Cerebellar nuclear complex (tissue), 1 donor: ENCODE measurements at regions not wholly inside any gene's neighbourhood (a gene's known extent, or its start where the extent isn't known, plus 50 kb on each side); places are given as distances from the start of the nearest gene placed in this dataset.

Experiments used
- DNase-seq, 2 experiments: peaks; one replicate each; lab custom pipeline; 2025; lab: John Stamatoyannopoulos, UW

DNA sequence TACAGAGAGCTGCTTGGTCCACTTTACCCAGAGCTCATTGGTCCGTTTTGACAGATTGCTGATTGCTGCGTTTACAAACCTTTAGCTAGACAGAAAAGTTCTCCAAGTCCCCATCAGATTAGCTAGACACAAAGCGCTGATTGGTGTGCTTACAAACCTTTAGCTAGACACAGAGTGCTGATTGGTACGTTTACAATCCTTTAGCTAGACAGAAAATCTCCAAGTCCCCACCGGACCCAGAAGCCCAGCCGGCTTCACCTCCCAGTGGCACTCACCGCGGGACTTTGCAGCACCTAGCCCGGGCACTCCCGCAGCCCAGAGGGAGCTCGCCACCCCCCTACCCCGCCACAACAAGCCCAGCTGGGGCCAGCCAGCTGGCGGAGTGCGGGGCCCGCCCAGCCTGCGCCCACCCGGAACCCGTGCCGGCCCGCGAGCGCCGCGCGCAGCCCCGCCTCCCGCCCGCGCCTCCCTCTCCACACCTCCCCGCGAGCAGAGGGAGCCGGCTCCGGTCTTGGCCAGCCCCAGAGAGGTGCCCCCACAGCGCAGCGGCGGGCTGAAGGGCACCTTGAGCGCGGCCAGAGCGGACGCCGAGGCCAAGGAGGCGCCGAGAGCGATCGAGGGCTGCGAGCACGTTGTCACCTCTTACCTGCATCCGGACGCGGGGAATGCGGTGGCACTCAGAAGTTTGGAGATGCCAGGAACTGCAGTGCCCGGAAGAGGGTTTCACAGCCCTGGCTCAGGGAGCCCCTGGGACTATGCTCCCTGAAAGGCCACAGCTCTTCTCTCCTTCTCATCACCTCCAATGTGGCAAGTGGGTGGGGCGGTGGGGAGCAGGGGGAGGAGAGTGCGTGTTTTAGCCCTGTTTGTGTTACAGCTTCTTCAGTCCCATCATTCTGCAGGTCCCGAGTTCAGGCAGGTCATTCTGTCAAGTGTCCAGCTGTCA lies 1504.5 kb downstream of the CDH11 start:
- DNase-seq, result no peak

DNA sequence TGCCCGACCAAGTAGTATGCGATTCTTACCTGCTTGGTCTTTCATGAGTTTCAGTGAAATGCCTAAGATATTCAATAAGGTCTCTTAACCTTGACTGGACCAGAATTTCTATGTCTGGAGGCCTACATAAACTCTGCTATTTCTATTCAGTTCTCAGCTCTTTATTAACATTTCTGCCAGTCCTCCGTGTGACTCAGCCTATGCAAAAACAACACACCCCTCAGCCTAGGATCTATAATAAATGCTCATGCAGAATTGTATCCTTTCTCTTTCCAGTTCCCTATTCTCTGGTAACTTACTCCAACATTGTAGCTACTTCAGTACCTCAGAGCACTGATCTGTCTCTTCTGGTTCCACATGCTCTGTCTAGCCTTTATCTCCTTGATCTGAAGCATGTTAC lies 1507.4 kb downstream of the CDH11 start:
- no peak for DNase-seq

DNA sequence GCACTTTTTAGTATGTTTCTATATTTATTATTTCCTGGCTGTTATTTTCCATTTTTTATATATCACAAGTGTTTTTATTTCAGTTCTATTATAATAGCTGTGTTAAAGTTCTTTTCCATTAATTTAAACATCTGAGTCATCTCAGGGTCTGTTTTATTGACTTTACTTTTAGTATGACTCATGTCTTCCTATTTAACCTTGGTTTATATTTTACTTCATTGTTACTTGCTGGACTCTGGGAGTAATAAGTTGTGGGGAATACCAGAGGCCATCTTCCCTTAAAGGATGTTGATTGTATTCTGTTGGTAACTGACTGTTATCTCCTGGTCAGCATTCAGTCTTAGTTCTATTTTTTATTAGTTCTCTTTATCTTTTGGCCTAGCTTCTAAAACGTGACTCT lies 1508.2 kb downstream of the CDH11 start:
- no peak for DNase-seq

DNA sequence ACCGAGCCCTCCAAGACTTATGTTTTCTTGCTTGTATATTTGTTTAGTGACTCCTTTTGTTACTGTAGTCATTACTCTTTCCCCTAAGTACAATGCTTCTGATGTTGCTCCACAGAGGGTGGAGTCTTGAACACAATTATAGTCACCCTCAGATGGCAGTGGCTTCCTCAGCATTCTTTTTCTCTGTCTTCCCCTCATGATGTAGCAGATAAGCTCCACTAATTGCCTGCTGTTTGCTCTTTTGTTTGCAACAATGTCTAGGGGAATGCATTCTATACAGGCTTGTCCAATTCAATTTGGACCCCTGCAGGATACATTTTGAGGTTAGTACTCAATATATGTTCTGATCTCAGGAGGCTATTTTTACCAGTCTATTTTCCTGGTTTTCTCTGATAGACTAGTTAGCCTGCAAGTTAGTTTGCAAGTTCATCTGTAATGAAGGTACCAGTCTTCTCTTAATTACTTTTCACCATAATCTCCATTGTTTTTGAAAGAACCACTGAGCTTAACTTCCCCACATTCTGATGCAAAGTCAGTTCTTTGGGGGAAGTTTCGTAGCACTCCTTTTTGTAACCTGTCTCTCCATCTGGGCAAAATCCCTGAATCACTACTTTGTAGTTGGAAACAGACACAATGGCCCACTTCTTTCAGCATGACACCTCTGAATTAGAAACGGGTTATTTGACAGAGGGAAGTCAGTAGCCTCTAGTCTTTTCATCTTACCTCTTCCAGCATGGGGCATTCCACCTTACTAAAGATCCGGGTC lies 1509.2 kb downstream of the CDH11 start:
- no peak for DNase-seq

DNA sequence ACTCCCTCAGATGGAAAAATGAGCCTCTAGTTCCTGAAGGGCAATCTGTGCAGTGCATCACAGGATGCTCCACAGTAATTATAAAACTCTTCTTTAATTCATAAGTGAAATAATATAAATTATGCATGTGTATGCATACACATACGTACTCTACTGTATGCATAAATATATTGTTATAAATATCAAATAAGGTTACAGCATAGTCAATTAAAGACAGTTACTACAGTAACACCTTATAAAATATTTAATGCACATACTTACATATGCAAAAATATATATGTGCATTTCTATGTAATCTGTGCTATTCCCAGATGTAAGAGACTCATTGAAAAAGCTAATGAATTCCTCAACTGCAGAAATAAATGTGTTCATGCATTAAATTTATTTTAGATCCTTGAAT lies 1515.1 kb downstream of the CDH11 start:
- no peak for DNase-seq

DNA sequence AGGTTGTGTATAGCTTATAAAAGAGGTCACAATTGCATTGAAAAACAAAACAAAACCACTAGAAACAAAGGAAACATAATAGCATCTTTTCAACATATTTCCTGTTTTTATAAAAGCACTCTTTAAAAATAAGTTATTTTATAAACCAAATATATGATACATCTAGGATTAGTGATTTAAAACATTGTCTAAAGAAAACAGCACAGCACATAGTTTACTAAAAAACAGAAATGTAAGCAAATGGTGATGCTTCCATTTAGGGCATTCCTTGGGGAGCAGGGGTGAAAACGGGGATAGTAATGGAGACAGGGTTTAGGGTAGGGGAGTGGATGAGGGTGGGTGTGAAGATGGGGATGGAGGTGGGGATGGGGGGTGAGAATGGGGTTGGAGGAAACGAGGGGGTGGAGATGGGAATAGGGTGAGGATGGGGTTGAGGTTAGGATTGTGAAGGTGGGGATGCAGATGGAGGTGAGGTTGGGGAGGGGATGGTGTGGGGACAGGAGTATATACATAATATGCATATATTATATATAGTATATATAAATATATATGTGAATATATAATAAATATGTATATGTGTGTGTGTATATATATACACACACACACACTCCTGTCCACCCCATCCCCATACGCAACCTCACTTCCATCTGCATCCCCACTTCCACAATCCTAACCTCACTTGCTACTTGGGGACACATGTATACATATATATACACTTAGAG lies 1519.5 kb downstream of the CDH11 start:
- no peak for DNase-seq

DNA sequence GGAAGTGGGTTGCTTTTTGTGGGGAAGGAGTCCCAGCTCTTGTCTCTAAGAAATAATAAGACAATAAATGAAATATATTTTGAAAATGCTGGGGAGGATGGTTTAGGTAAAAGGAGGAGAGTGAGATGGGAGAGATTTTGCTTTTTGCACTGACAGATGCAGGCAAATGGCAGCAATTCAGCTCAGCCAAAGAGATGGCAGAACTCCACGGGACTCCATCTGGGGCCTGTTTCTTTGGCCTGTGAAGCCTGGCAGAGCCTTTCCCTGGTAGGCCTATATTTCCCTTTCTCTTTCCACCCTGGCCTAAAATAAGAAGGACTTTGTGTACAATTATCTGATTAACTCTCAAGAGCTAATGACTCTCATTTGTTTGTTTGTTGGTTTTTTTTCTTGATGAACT lies 1525.1 kb downstream of the CDH11 start:
- peak; percentile 85 to 92 for DNase-seq

DNA sequence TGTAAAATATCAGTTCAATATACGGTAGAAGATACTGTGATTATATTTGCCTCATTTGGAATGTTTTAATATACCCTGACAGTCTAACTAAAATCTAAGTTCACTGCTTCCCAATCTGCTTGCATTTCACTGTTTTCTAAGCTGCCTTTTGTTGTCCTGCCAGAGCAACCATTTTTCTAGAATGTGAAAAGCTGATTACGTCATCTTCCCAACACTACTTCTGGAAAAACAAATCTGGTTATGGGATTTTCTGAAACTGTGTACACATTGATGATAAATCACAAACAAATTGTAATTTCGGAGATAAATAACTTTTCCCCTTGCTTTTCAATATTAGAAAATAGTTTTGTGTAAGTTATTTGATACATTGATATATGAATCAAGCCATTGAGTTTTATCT lies 1529.0 kb downstream of the CDH11 start:
- no peak for DNase-seq

DNA sequence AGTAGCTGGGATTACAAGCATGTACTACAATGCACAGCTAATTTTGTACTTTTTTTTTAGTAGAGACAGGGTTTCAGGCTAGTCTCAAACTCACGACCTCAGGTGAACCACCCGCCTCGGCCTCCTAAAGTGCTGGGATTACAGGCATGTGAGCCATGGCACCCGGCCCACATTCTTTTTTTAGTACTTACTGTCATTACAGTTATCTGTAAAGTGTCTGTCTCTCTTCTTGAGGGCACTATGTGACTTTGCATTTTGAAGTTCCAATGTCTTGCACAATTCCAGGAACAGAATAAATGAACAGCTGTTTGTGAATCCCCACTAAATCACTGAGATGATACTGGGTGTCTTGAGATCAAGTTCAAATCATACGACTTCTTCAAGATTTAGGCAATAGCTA lies 1540.3 kb downstream of the CDH11 start:
- no peak for DNase-seq

DNA sequence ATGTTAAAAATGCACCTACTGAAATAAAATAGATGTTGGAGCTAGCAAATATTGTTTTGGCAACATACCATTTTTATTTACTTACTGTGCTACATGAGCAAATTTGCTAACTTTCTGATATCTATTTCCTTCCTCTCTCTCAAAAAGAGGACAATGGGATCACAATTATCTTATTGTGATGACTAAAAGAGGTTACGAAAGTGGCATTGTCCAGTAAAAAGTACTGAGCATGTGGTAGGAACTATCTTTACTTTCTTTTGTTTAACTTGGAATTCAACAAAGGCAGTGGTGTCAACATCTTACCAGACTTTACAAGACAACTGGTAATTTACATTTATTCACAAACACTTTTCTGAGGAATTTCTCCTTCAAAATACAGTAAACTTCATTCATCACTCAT lies 1542.6 kb upstream of the CDH8 start:
- no peak for DNase-seq

DNA sequence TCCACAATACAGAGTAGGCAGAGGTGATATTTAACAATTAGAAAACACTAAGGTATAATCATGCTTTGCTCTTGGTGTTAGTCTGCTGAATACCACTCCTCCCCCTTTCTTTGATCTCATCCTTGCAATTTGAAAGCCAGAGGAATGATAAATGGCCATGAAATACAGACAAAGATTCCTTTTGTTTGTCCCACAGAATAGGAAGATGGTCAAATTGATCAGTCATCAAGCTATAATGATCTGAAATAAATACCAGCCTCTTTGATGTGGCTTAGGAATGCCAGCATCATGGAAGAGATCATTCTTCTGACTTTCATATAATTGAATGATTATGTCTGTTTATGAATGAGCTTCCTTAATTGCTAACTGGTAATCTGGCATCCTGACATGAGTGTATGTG lies 1541.7 kb upstream of the CDH8 start:
- no peak for DNase-seq

DNA sequence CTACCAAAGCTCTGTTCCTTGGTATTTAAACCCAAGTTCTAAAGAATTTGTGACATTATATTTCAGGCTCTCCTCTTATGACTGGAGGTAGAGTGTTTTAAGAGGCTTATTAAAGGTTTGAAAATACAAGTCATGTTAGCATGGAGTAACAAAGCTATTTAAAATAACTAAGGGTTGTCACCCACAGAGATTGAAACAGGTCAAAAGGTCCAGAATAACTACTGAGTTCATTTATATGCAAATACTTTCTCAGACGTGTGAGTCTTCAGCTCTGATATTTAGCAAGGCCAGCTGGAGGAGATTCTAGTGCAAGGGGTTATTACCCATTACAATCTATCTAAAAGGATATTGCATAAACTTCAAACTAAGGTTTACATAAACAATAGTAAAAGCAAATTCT lies 1538.8 kb upstream of the CDH8 start:
- no peak for DNase-seq

DNA sequence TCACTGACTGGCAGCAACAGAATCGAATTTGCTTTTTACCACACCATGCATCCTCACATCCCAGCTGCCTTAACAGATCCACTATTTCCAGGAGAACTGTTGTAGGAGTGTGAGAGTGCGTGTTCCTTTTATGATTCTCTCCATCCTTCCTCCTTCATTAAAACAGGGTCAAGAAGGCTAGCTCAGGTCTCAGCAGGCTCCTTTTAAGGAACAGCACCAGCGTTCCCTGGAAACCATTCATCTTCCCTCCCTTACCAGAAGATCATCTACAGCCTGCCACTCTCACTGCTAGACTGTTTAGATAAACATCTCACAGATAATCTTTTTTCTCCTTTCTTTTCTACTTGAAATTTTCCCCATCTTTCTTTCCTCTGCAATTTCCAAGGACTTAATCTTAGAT lies 1531.9 kb upstream of the CDH8 start:
- DNase-seq, result no peak

DNA sequence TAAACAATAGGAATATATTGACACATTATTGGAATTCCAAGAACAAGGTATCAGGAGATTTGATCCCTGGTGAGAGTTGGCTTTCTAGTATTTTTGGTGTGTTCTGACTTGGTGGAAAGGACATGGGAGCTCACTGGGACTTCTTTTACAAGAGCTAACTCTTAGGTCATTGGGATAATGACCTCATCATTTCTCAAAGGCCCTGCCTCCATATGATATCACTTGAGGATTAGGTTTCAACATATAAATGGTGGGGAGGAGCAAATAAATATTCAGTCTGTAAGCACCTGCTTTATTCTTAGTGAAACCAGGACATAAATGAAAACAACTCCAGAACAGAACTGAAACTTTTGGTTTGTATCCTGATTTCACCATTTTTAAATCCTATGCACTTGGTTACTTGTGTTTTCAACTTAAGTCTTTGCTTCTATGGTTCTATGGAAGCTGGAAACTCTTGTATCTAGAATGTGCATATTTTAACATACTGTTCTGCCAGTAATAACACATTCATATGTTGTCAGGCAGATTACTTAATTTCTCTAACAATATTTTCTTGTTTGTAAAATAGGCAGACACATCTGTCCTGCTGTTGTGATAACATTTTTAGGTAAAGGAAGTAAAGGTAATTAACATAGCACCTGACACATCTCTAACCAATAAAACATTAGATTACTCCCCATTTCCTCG lies 1527.7 kb upstream of the CDH8 start:
- no peak for DNase-seq

DNA sequence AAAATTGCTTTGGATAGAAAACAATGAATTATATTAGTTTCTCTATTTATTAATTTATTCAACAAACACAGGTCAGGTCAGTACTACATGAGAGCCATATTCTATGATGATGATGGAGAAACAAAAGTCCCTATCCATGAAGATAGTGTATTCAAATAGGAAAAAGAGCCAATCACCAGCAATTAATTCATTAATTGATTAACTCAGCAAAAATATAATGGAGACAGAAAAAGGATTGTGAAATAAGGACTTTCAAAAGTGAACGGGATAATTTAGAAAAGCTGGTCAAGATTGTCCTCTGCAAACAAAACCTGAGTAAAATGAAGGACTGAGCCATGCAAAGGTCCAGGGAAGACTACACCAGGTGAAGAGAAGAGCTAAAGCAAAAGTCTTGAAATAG lies 1517.7 kb upstream of the CDH8 start:
- no peak for DNase-seq

DNA sequence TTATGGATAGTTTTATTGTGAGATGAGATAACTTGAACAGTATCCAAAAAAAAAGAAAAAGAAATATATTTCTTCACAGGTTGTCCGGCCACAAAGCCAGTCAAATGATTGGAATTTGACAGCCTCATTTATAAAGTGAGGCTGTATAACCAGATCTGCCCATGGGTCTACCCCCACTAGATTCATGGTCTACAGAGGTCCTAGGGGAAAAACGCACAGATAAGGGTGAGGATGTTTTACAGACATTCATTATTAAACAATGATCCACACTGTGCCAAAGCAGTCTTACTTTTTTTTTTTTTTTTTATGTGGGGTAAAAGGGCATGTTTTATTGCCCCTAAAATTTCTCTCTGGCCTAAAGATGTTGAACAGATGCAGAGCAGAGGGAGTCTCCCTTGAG lies 1503.0 kb upstream of the CDH8 start:
- no peak for DNase-seq

DNA sequence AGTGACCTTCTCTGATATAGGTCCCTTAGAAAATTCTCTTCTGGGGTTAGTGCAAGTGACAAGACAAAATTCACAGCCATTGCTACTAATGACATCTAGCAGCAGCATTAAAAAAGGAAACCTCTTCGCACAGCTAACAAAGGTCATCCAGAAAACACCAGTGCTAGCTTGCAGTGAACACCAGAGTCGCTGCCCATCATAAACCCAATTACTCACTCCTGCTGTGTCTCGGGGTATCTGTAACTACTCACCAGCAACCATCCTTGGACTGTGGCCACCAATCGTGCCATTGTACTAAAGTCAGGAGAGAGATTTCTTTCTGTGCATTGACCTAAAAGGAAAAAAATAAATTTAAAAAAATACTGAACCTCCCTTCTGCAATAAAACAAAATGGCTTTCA lies 1494.7 kb upstream of the CDH8 start:
- no peak for DNase-seq

DNA sequence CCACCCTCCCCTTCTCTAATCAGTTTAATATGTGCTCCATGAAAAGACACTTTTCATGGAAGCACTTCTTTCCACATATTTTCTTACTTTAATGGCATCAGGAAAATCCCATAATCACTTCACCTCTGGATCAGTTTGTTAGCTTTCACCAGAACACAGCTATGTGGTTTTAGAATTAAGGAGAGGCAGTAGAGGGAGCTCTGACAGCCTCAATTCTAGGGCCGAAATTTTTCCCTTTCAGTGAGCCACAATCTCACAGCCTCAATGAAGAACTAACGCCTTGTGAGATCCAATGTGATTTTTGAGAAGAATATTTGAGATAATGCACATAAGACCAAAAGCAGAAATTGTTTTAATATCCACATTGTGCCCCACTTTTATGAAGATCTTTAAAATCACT lies 1494.0 kb upstream of the CDH8 start:
- DNase-seq, result peak in 1 of 2 experiments; percentile 2

DNA sequence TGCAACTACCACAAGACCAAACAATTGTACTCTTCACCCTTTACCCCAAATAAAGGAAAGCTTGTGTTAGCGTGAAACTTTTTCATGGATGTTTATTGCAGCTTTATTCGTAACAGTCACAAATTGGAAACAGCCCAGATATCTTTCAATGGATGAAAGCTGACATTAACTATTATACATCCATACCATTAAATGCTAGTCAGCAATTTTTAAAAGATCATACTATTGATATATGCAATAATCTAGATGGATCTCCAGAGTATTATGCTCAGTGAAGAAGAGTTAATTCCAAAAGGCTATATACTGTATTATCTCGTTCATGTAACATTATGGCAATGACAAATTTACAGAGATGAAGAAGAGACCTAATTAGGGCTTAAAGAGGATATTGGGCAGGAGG lies 1491.2 kb upstream of the CDH8 start:
- DNase-seq, result no peak

DNA sequence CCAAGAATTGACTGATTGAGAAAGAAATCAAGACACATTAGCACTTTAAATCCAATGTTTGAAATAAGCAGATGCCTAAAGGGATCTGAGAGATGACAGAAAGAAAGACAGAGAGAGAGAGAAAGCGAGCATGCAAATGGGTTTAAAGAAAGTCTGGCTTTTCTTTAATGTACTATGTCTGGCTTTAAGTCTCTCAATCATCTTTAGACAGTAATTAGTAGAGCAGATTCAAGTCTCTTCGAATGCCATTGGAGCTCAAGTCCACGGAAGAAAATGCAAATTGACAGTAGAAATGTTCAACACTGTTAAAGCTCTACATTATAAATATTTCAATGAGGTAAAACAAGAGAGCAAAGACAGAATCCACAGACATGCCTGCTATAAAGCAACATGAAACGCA lies 1480.2 kb upstream of the CDH8 start:
- no peak for DNase-seq

DNA sequence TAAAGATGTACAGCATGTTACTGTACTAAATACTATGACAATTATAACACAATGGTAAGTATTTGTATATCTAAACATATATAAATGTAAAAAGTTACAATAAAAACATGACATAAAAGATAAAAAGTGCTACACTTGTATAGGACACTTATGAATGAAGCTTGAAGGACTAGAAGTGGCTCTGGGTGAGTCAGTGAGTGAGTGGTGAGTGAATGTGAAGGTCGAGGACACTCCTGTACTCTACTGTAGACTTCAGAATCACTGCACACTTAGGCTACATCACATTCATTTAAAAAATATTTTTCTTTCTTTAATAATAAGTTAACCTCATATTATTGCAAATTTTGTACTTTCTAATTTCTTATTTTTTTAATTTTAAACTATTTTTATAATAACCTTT lies 1476.7 kb upstream of the CDH8 start:
- DNase-seq, result no peak

DNA sequence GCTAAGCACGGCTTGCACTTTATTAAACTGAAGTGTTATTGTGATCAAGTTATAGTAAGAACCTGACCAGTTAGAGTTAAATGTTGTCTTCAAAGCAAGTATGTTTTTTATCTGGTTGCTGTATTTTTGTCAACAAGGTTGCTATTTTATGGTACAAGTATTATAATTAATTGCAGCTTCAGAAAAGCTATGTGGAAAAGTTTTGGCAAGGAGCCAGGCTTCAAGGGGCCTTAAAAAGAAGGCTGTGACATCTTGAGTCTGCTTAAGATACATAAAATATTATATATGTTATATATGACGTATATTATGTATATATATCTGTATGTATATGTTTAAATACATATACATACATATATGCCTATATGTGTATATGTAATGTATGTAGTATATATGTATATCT lies 1461.2 kb upstream of the CDH8 start:
- DNase-seq, result no peak
